ENCODE measurements at regions not wholly inside any gene's neighbourhood (a gene's known extent, or its start where the extent isn't known, plus 50 kb on each side); places are given as distances from the start of the nearest gene placed in this dataset.
"Not testable (repeated sequence)": the region's sequence is repeated elsewhere in the genome, so short reads cannot be mapped to it uniquely, and the experiment has no call there.

DNA sequence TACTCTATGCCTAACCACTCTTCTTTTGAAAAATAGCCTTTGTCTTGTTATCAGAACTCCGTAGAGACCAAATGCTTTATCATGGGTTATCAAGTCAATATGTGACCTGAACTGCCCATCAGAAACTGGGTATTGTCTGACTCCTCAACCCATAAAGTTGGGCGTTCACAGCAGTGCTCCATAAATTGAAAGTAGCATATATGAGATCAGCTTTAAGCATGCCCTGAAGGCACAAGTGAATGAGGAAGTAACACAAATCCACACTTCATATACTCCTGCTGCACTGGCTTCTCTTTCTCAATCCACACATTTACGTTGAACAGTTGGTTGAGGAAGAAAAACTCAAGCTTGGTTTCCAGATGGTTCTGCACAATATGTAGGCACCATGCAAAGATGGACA lies 1106.0 kb downstream of the STIM2 start:
- DNase-seq (ENCODE audit: low read depth) = no peak
- Histone ChIP-seq H3K36me3 (ENCODE audit: control insufficient read depth, insufficient read depth, low read length) (no peaks in the 10 kb centered on the region), H3K4me3 (ENCODE audit: low read depth, low read length) (no peak overlapping the region), H3K27me3 (ENCODE audit: control insufficient read depth, insufficient read depth, low read length) (no peaks in the 10 kb centered on the region)
- TF ChIP-seq, protein P1, sequence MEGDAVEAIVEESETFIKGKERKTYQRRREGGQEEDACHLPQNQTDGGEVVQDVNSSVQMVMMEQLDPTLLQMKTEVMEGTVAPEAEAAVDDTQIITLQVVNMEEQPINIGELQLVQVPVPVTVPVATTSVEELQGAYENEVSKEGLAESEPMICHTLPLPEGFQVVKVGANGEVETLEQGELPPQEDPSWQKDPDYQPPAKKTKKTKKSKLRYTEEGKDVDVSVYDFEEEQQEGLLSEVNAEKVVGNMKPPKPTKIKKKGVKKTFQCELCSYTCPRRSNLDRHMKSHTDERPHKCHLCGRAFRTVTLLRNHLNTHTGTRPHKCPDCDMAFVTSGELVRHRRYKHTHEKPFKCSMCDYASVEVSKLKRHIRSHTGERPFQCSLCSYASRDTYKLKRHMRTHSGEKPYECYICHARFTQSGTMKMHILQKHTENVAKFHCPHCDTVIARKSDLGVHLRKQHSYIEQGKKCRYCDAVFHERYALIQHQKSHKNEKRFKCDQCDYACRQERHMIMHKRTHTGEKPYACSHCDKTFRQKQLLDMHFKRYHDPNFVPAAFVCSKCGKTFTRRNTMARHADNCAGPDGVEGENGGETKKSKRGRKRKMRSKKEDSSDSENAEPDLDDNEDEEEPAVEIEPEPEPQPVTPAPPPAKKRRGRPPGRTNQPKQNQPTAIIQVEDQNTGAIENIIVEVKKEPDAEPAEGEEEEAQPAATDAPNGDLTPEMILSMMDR (IDR thresholded peaks at IDR 0.05; ENCODE audit: insufficient read depth, low read length, poor library complexity, severe bottlenecking) = no peak

DNA sequence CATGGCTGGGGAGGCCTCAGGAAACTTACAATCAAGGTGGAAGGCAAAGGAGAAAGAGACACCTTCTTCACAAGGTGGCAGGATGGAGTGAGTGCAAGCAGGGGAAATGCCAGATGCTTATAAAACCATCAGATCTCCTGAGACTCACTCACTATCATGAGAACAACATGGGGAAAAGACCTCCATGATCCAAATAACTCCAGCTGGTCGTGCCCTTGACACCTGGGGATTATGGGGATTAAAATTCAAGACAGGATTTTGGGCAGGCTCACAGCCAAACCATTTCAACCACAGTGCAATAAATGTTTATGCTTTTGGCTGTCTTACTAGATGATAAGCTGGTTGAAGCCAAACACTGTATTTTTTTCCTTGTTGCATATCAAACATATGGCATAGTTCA lies 1112.4 kb downstream of the STIM2 start:
- no peak for DNase-seq (ENCODE audit: low read depth)
- Histone ChIP-seq H3K27me3 (ENCODE audit: control insufficient read depth, insufficient read depth, low read length) (no peaks in the 10 kb centered on the region), H3K4me3 (ENCODE audit: low read depth, low read length) (no peak overlapping the region), H3K36me3 (ENCODE audit: control insufficient read depth, insufficient read depth, low read length) (no peaks in the 10 kb centered on the region)
- TF ChIP-seq, protein P1 (IDR thresholded peaks at IDR 0.05; ENCODE audit: insufficient read depth, low read length, poor library complexity, severe bottlenecking) = no peak

DNA sequence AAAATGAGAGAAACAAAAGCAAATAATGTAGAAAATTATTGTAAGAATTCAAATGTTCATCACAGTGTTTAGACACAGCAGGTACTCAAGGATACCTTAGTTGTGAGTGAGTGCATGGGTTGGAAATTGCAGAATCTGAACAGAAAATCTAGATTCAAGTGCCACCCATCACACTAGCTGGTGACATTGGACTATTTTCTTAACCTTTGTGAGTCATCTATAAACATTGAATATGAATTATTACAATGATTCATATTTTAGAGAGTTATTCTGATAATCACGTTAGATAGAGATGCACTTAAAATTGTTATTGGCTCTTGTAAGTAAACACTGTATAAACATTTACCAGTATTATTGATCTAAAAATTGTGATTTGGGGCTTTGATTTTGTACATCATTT lies 1113.1 kb downstream of the STIM2 start:
- Histone ChIP-seq H3K36me3 (ENCODE audit: control insufficient read depth, insufficient read depth, low read length) (no peaks in the 10 kb centered on the region), H3K27me3 (ENCODE audit: control insufficient read depth, insufficient read depth, low read length) (no peaks in the 10 kb centered on the region), H3K4me3 (ENCODE audit: low read depth, low read length) (no peak overlapping the region)
- TF ChIP-seq, protein P1 (IDR thresholded peaks at IDR 0.05; ENCODE audit: insufficient read depth, low read length, poor library complexity, severe bottlenecking) = no peak
- no peak for DNase-seq (ENCODE audit: low read depth)

DNA sequence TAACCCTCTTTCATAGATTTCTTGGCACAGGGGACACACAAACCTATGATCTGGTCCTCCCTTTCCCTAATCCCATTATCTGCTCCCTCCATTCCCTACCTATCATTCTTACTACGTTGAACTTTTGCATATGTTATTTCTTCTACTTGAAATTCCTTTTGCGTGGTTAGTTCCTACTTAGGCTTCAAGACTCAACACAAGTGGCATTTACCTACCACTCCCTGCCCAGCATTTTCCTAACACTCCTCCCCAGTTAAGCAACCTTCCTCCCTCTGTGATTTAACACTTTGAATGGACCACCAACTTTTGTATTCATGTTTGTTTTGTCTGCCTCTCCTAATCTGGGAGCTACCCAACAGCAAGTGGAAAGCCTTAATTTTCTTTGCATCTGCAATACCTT lies 1113.7 kb downstream of the STIM2 start:
- Histone ChIP-seq H3K4me3 (ENCODE audit: low read depth, low read length) (no peak overlapping the region), H3K36me3 (ENCODE audit: control insufficient read depth, insufficient read depth, low read length) (no peaks in the 10 kb centered on the region), H3K27me3 (ENCODE audit: control insufficient read depth, insufficient read depth, low read length) (no peaks in the 10 kb centered on the region)
- DNase-seq (ENCODE audit: low read depth) = no peak
- TF ChIP-seq, protein P1 (IDR thresholded peaks at IDR 0.05; ENCODE audit: insufficient read depth, low read length, poor library complexity, severe bottlenecking) = no peak

DNA sequence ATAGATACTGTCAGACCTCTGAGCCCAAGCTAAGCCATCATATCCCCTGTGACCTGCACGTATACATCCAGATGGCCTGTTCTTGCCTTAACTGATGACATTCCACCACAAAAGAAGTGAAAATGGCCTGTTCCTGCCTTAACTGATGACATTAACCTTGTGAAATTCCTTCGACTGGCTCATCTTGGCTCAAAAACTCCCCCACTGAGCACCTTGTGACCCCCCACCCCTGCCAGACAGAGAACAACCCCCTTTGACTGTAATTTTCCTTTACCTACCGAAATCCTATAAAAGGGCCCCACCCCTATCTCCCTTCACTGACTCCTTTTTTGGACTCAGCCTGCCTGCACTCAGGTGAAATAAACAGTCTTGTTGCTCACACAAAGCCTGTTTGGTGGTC lies 1114.2 kb downstream of the STIM2 start:
- not testable (repeated sequence) for H3K4me3 ChIP-seq (ENCODE audit: low read depth, low read length); H3K27me3 ChIP-seq (ENCODE audit: control insufficient read depth, insufficient read depth, low read length); H3K36me3 ChIP-seq (ENCODE audit: control insufficient read depth, insufficient read depth, low read length); DNase-seq (ENCODE audit: low read depth)

DNA sequence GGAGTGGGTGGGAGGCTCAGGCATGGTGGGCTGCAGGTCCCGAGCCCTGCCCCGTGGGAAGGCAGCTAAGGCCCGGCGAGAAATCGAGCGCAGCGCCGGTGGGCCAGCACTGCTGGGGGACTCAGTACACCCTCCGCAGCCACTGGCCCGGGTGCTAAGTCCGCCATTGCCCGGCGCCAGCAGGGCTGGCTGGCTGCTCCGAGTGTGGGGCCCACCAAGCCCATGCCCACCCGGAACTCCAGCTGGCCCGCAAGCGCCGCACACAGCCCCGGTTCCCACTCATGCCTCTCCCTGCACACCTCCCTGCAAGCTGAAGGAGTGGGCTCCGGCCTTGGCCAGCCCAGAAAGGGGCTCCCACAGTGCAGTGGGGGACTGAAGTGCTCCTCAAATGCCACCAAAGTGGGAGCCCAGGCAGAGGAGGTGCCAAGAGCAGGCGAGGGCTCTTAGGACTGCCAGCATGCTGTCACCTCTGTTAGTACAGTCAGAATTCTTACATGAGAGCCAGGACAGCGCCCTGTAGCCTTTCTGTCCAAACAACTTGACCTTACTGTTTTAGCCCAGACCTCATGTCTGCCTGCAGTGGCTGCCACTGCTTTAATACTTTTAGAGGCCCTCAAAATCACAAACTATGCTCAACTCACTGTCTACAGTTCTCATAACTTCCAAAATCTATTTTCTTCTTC lies 1117.9 kb downstream of the STIM2 start:
- DNase-seq (ENCODE audit: low read depth); H3K36me3 ChIP-seq (ENCODE audit: control insufficient read depth, insufficient read depth, low read length); H3K27me3 ChIP-seq (ENCODE audit: control insufficient read depth, insufficient read depth, low read length); H3K4me3 ChIP-seq (ENCODE audit: low read depth, low read length): not testable (repeated sequence)

DNA sequence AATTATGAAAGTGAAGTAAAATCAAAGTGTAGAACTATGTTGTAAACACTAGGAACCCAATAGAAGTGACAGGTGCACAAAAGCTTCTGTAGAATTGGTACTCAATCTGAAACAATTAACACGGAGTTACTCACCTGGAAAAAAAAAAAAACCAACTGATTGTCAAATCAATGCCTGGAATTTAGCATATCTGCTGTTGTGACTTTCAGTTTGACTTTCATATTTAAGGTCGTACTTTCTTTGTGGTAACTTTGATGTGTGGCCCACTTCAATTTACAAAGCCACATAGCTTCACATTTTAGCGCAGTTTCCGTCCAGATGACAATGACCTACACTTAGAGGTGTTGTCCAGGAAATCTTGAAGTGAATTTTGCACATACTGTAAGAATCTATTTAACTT lies 1124.9 kb downstream of the STIM2 start:
- TF ChIP-seq, protein P1 (IDR thresholded peaks at IDR 0.05; ENCODE audit: insufficient read depth, low read length, poor library complexity, severe bottlenecking) = no peak
- Histone ChIP-seq H3K27me3 (ENCODE audit: control insufficient read depth, insufficient read depth, low read length) (no peaks in the 10 kb centered on the region), H3K36me3 (ENCODE audit: control insufficient read depth, insufficient read depth, low read length) (no peaks in the 10 kb centered on the region), H3K4me3 (ENCODE audit: low read depth, low read length) (no peak overlapping the region)
- no peak for DNase-seq (ENCODE audit: low read depth)
